ENCODE measurements at regions not wholly inside any gene's neighbourhood (a gene's known extent, or its start where the extent isn't known, plus 50 kb on each side); places are given as distances from the start of the nearest gene placed in this dataset.

DNA sequence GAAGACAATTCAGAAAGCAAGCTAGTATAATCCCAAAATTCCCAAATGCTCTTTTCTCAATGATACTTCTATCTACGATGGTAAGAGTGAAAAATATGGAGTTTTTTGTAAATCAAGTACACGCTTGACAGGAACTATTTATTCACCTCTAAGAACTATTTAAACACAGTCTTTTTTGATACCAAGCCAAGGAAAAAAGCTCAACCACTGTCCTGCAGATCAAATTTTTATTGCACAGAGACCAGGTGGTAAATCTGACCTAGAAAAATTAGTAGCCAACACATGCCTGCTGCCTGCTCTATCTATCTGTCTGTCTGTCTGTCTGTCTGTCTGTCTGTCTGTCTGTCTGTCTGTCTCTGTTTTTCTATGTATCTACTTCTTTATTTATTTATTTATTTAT is 292.2 kb downstream of the MZT1 start:
- DNase-seq: no peak

DNA sequence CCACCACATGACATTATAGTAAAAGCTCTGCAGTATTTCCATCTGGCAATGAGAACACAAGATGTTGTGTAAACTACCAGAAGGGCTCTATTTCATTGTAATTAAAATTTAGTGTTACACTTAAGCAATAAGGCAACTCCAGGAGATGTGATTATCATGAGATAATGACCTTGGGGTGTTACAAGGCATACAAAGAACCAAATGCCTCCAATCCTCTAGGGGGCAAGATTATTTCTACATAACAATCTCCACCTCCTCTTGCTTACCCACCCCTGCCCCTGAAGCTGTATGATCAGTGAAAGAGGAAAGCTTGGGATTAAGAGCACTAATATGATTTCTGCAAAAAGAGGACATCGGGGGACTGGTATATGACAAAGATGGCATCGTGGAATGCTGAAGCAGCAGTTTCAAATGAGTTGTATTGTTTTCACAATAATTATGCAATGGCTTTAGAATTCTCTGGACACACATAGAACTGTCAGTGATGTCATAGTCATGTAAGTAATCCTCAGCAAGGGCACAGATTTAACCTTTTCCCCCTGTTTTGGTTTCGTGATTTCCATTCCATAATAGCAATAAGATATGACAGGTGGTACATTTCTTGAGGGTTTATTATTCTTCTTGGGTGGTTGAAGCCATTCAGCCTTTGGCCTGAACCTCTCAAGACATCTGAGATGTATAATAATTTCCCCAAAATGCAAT is 295.3 kb downstream of the MZT1 start:
- no peak for DNase-seq

DNA sequence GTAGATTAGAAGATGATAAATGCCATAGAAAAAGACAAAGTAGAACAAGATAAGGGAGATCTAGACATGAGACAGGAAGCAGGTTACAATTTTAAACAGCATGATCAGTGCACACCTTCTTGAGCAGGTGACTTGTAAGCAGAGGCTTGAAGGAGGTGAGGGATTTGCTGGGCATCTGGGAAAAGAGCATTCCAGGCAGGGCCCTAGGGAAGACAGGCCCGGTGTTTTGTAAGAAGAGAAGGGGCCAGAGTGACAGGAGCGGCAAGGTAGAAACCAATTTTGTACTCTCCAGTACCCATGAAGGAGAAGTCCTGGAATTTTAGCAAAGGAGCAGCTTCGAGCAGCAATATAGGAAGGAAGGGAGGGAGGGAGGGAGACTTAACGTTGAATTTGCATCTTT is 296.5 kb downstream of the MZT1 start:
- DNase-seq: no peak

DNA sequence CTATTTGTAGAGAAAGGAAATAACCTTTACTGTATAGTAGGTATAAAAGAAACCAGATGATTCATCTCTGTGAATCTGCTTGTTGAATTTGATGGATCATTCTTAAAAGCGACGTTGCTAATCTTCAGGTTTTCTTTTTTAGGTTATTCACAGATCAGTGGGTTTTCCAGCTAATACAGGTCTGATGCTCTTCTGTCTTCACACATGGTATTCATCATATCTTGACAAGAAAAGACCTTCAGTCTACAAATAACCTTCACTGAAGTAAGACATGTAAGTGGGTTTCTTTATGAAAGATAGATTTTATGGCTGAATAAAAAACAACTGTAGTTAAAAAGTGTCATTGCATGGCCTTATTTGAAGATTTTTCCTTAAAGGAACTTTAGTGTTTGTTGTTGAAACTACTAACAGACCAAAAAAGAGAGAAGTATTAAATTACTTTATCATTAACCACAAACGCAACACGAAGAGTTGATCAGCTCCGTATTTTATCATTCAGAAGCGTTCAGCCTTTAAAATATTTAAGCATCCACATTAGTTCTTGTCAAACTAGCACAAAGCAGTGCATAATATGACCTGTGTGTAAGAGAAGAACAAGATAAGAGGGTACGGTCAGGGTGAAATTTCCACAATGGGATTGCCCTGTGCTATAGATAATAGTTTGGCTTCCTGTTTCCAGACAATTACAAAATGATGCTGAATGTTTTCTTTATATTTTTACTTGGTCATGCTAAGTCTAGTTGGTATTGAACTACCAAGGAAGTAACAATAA is 299.5 kb downstream of the MZT1 start:
- DNase-seq: no peak

DNA sequence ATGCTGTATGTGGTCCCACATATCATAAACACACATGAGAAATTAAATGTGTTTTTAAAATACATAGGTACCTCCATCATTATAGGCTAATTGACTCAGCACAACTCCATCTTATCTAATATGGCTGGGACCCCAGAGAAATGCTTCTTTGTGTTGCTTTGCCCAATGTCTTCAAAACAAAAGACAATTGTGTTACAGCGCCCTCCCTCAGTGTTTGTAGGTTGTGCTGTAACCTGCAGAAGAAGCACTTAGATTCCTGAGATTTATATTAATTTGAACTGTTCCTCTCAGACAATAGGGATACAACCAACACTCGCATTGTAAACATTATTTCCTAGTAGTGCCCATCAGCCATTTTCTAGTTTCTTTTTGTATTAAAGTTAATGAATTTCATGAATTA is 303.4 kb downstream of the MZT1 start:
- no peak for DNase-seq

DNA sequence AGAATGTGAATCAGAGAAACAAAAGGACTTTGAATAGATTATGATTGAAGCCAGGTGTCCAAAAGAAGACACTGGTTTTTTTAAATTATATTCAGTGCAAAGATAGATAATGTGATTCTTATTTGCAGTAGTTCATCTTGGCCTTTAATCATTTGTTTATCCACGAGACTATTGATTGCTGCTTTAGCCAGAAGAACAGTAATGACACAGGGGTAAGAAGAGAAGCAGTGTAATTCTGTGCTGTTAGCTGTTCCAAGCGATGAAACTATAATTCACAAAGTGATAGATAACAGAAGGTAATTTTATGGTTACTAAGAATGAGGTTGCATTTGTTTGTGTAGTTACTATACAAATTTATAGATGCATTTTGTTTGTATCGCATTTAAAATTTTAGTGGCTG is 311.6 kb downstream of the MZT1 start:
- no peak for DNase-seq

DNA sequence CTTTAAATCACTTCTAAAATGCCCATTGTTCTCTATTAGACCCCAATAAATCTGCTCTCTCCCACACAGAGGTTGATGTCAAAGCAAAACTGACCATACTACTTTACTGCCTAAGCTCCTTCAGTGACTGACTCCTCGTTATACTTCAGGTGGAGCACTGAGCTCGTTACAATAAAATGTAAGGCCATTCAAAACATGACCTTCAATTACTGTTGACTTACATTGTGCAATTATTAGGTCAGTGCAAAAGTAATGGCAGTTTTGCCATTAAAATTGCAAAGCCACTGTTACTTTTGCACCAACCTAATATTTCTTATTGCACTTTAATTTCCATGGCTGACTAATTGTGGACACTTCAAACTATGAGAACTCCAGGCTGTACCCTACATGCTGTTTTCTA is 314.9 kb downstream of the MZT1 start:
- no peak for DNase-seq

DNA sequence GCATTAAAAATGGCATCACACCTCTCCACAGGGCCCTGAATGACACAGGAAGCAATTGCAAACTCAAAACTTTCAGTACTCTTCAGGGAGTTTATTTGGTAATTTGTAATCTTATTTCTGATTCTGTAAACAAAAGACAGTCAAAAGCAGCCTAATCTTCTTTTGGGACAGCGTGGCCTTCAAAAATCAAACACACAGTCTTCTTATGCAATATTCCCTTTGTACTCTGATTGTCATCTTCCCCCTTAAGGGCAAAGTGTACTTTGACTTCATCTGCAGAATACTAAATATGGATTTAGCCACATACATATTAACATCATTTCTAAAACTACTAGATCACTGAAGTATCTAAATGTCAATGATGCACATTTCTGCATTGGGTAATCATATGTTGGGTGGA is 322.0 kb downstream of the MZT1 start:
- no peak for DNase-seq

DNA sequence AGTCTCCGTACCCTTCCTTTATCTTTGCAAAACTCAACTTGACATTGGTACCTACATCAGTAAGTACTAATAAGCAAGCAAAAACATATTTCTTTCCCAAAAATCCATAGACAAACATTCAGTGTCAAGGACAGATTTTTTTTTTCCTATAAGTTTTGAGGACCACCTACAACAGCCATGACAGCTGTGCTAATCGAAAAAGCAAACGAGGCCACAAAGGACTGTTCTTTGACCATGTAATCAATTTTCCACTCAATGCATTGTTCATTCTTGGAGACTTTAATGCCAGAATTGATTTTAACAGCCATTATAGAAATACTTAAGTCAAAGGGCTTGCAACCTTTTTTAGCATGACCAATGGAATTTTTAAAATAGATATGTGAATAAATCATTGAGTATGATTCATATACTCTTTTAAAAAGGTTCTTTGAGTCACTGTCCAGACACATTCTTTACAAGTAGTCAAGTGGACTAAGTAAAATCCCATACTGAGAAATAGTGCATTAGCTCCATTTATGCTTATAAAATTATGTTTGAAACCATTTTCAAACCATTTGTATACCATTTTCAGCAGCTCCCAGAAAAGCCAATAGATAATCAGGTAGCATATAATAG is 323.9 kb downstream of the MZT1 start:
- DNase-seq: no peak

DNA sequence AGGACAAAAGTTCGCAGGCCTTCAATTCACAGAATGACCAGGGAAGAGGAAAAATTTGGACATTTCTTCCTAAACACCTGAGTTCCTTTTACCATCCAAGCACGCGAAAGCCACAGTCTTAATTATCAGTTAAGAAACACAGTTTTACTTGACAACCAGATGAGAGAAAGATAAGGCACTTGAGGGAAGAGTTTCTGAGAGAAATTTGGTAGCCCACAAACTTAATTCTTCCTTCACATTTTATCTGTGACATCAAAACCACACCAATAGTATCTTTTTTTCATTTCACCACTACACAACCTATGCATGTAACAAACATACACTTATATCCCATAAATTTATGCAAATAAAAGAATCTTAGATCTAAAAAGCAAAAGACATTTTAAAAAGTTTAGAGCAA is 326.6 kb downstream of the MZT1 start:
- DNase-seq: no peak

DNA sequence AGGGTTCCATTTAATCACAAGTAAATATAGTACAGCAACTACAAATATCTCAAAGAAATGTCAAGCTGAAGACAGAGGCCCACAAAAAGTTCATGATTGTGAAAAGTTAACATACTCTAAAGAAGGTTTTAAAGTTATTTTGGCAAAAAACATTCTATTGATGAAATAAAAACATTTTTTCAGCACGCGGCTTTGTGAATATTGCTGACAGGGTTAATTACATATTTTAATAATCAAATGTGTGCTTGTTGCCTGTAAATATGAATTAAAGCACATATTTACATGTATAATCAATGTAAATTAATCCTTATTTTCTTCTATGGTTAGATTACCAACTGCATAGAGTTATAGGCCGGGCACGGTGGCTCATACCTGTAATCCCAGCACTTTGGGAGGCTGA is 328.1 kb downstream of the MZT1 start:
- no peak for DNase-seq

DNA sequence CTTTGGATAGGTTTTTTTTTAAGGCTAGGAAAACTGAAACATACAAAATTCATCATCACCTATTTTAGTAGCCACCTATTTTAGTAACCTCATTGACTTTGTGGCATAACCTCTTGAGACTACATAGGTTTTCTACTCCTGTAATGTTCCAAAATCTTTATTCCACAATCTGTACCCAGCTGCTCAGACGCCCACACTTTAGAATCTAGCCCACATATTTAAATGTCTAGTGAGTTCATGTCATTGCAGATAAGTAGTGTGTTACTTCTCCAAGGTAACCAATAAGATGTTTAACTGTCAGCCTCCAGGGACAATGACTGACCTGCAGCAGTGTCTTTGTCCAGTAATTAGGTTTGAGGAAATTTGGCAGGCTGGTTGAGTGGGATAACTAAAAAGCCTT is 330.2 kb downstream of the MZT1 start:
- no peak for DNase-seq

DNA sequence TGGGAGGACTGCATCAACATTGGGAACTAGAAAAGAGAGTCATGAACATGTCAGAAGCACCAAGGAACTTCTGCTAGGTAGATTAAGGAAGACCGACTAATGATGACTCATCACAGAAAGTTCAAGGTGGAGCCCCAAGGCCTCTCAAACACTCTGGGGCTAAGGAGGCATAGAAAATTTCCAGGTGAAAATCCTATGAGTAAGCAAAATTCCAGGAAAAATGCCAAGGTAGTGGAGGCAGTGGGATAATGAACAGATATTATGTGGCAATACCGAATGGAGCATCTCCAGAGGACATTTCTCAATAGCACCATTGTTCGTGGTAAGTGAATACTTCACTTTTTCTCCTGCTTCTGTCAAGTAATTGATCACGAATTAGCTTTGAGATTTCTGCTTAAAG is 336.5 kb downstream of the MZT1 start:
- DNase-seq: no peak

DNA sequence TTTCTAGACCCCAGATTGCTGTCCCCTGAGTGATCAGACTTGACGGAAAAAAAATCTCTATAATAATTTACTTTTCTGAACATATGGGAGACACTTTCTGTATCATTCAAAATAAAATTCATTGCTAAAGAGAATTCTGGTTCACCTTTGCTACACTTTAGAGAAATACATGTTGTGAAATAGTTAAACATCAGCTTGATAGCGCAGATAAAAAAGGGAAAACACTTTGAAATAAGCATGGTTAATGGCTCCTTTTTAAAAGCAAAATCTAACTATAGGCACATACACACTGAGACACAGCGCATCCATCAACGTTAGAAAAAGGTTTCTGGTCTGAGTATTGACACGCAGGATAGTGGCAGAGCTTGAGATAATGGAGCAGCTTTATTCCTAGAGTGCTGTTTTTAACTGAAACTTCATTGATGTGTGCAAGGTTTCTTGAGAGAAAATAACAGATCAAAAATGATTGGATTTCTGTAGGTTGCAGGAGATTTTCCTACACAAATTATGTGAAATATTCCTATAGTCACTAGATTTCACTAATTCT is 341.2 kb downstream of the MZT1 start:
- no peak for DNase-seq

DNA sequence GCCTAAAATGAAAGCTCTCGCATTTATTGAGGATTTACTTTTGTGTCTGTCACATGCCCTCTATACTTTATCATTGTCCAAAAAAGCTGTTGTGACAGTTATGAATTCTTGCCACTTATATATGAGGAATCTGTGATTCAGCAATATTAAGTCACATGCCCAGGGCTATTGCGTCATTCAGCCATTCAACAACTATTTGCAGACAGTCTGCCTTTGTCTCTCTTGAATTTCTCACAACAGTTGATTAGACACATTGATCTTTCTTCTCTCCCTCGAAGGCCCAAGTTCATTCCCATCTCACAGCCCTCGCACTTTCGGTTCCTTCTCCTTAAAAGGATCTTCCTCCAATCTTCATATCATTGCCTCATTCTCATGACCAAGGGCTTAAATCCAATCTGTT is 342.6 kb downstream of the MZT1 start:
- DNase-seq: no peak

DNA sequence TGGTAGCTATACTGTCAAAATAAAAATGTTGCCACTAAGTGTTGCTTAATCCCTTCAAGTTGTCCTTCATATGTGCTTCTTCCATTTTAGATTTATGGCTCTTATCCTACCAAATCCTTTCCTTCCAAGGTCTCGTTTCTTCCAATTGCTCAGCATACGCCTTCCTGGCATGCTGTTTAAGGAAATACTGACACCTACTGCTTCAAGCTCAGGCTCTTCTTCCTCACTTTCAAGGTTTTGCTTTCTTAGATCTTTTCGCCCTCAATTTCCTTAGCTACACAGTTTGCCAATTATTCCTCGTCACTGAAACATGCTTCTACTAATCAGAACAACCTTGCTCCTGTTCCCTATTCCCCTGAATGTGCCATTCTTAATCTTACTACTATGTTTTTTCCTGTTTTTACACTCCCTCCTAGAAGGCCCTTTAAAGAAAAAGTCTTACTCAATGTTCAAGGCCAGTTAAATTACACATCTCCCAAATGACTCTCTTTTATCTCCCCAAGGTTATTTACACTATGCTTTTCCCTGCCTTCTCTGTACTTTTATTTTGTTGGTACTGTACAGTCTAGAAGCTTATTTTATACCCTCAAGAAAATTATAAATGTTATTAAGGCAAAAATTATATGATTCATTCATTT is 343.1 kb downstream of the MZT1 start:
- no peak for DNase-seq

DNA sequence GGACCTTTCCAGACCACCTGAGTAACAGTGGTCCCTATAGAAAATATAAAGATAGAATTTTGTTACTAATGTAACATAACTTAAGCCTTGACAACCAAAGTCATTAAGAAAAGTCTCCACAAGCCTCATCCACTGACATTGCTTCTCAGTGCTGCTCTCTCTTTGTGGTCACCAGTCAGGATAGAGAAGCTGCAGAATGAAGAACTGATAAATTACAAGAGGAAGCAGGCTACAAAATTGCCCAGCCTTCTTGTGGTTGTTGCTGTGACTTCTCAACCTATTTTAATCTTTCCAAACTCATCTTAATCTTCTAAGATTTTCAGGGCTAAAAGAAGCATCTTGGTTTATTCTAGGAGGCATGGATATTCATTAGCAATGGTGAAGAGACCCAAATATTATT is 343.8 kb downstream of the MZT1 start:
- no peak for DNase-seq

DNA sequence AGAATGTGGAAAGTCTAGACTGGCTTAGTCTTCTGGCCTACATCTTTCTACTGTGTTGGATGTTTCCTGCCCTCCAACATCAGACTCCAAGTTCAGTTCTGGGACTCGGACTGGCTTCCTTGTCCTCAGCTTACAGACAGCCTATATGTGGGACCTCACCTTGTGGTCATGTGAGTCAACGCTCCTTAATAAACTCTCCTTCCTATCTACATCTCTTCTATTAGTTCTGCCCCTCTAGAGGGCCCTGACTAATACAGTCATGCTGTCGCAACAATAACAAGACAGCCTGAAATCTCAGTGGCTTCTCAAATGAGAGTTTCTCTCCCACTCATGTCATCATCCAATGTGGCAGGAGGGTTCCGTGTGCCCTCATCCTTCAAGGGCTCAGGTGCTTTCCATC is 347.8 kb downstream of the MZT1 start:
- no peak for DNase-seq

DNA sequence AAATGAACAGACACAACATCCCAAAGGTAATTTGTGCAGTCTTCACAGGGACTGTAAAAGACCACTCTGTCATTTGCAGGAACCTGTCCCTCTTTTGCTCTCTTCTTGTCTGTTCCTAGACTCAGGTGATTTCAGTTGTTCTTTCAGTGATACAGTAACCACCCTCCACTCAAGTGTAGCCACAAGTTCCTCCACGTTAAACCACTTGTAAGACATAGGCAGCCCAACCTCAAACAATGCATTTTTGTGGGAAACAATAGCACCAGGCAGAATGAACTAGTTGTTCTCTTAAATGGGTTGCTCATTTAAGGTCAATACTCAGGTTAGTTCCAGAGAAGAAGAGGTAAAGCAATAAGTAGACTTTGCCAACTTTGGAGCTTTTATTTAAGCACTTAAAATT is 359.4 kb downstream of the MZT1 start:
- DNase-seq: no peak

DNA sequence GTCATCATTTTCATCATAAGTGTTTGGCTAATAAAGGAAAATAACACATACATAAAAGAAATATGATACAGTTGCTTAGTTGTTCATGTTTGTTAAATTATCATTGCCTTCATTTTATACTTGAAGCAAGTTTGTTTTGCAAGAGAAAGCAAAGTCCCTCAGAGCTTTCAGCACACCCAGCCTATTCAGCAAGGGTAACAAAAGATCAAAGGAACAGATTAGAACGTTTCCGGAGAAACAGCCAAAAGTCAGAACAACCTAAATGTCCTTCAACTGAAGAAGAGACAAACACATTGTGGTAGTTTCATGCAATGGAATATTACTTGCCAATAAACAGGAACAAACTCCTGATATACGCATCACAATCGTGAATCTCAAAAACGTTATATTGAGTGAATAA is 380.7 kb downstream of the MZT1 start:
- DNase-seq: no peak

DNA sequence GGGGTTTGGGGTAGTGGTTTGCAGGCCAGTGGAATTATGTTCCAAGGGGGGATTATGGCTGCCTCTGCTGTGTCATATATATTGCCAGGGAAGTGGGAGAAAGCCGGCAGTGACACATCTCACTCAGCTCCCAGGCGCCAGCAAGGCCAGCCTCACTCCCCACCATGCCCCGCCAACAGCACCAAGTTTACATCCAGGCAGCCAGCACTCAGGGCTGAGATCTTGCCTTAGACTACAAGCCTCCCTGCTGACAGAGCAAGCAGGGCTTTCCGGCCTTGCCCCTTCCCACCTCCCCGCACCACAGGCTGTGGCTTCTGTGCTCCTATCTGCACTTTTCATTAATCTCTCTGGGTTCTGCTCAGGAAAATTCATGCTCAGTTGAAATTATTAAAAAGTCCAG is 385.1 kb downstream of the MZT1 start:
- no peak for DNase-seq

DNA sequence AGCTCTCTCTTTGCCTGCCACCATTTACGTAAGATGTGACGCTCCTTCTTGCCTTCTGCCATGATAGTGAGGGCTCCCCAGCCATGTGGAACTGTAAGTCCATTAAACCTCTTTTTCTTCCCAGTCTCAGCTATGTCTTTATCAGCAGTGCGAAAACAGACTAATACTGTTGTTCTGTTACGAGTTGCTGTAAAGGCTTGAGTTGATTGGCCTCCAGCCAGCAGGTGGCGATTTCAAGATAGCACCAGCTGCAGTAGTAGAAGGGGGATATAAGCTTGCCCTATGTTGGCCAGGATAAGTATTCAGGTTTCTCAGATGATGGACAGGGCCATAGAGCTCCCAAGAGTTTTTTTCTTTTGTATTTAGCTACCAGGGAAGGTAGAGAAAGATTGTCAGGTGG is 385.5 kb downstream of the MZT1 start:
- no peak for DNase-seq

DNA sequence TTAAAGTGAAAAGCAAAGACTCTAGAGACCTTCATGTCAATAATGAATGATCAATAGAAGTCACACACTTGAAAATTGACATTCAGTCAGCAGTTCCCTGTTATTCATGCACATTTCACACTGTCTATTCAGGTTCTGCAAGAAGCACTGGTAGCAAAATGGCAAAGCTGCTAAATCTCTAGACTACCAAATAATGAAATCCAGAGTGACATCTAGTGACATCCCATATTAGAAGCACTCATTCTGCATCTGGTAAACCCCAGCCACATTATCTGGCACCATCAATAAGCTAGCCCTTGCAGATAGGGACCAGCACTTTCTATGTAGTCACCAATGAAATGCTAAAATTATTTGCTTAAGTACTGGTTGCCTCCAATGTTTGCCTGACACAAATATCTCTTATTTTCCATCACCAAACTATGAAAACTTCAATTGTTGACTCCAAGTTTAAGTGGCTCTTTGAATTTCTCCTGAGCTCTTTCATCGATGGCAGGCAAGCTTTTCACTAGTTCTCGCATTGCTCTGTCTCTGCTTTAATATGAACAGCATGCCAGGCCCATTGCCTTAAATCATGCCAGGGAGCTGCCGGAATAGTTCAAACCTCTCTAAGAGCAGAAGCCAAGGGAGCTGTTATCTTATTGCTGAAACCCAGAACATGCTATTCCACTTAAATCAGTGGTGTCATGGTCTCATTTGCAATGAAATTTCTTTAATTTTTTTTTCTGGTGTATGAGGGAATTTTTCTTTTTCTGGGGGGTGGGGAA is 409.9 kb downstream of the MZT1 start:
- DNase-seq: no peak

All from activated T-cell treated with anti-CD3 and anti-CD28 coated beads, Interleukin-2, amount 50 U/mL, for 1 hour (primary cell).